Activated B cell treated with CpG ODN at 0.5 μM for 24 hours (primary cell): ENCODE measurements at regions not wholly inside any gene's neighbourhood (a gene's known extent, or its start where the extent isn't known, plus 50 kb on each side); places are given as distances from the start of the nearest gene placed in this dataset.

Experiments
- ATAC-seq: fragments of 200-7000 bp; cut with Tn5 transposase; one replicate; pipeline ENCODE4 v1.10.0; 2021; ENCODE audit warnings: low read depth, mild to moderate bottlenecking, moderate library complexity
- CTCF ChIA-PET: fragments of 350-600 bp; sonication (Branson Sonifier 250); formaldehyde crosslinking; loops from one replicate; lab custom pipeline; 2021; ENCODE audit warnings: antibody characterized with exemption; lab: Charles Lee
- POLR2A ChIA-PET: fragments of 350-600 bp; sonication (Branson Sonifier 250); formaldehyde crosslinking; loops from one replicate; lab custom pipeline; 2021; ENCODE audit warnings: antibody characterized with exemption; lab: Charles Lee
- DNase-seq: peaks from one replicate; pipeline ENCODE4 v3.0.0; 2022
- H3K27ac Mint-ChIP-seq: one replicate; pipeline ENCODE4 v1.8.0; 2020; ENCODE audit warnings: mixed read lengths
- H3K27me3 Mint-ChIP-seq: one replicate; pipeline ENCODE4 v1.8.0; 2021; ENCODE audit warnings: mixed read lengths
- H3K36me3 Mint-ChIP-seq: one replicate; pipeline ENCODE4 v1.8.0; 2021; ENCODE audit warnings: low read depth, mixed read lengths
- H3K4me1 Mint-ChIP-seq: one replicate; pipeline ENCODE4 v1.8.0; 2021; ENCODE audit warnings: mixed read lengths
- H3K4me3 Mint-ChIP-seq: one replicate; pipeline ENCODE4 v1.8.0; 2020; ENCODE audit warnings: mild to moderate bottlenecking, mixed read lengths
- H3K9me3 Mint-ChIP-seq: one replicate; pipeline ENCODE4 v1.8.0; 2020; ENCODE audit warnings: mixed read lengths
- intact Hi-C: fragments of 100-400 bp; cut with micrococcal nuclease; formaldehyde crosslinking; loops from one replicate; pipeline ENCODE4 v1.15.1; 2024
- TF ChIP-seq, protein P1 (sequence below): fragments of 200-600 bp; IDR thresholded peaks from one replicate; pipeline ENCODE4 v1.8.0; 2022; ENCODE audit warnings: antibody characterized with exemption, mild to moderate bottlenecking

DNA sequence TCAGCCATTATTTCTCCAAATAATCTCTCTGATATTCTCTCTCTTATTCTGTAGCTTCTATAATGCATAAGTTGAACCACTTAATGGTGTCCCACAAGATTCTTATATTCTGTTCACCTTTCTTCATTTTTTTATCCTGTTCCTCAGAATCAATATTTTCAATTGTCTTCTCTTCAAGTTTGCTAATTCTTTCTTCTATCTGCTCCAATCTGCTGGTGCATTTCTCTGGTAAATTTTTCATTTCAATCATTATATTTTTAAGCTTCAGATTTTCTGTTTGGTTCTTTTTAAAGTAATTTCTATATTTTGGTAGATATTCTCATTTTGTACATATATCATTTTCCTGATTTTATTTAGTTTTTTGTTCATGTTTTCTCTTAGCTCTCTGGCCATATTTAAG, 272.6 kb downstream of the ZEB1 start:
- no peak for ATAC-seq
- H3K36me3 Mint-ChIP-seq, result peaks cover 2% of the 10 kb centered on the region
- intact Hi-C loops, result no loop called here
- no peak overlapping the region for H3K4me3 Mint-ChIP-seq
- no peak overlapping the region for H3K27ac Mint-ChIP-seq
- H3K9me3 Mint-ChIP-seq, result peaks cover 13% of the 10 kb centered on the region
- H3K4me1 Mint-ChIP-seq, result peaks cover 7% of the 10 kb centered on the region
- TF ChIP-seq, protein P1, sequence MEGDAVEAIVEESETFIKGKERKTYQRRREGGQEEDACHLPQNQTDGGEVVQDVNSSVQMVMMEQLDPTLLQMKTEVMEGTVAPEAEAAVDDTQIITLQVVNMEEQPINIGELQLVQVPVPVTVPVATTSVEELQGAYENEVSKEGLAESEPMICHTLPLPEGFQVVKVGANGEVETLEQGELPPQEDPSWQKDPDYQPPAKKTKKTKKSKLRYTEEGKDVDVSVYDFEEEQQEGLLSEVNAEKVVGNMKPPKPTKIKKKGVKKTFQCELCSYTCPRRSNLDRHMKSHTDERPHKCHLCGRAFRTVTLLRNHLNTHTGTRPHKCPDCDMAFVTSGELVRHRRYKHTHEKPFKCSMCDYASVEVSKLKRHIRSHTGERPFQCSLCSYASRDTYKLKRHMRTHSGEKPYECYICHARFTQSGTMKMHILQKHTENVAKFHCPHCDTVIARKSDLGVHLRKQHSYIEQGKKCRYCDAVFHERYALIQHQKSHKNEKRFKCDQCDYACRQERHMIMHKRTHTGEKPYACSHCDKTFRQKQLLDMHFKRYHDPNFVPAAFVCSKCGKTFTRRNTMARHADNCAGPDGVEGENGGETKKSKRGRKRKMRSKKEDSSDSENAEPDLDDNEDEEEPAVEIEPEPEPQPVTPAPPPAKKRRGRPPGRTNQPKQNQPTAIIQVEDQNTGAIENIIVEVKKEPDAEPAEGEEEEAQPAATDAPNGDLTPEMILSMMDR, result no peak
- DNase-seq, result no peak
- POLR2A ChIA-PET, result no interaction called here
- H3K27me3 Mint-ChIP-seq, result peaks cover 32% of the 10 kb centered on the region
- CTCF ChIA-PET, result no interaction called here

GRCh38 chr10:31590023-31590800, 271.2 kb downstream of the ZEB1 start:
- Mint-ChIP-seq H3K36me3 (peaks cover 2% of the 10 kb centered on the region), H3K9me3 (peaks cover 13% of the 10 kb centered on the region), H3K27ac (no peak overlapping the region), H3K4me1 (peaks cover 7% of the 10 kb centered on the region), H3K4me3 (no peak overlapping the region), H3K27me3 (peaks cover 32% of the 10 kb centered on the region)
- ChIA-PET CTCF (no interaction called here), POLR2A (no interaction called here)
- DNase-seq (no peak), ATAC-seq (no peak)
- TF ChIP-seq, protein P1, result no peak
- intact Hi-C loops, result no loop called here

DNA sequence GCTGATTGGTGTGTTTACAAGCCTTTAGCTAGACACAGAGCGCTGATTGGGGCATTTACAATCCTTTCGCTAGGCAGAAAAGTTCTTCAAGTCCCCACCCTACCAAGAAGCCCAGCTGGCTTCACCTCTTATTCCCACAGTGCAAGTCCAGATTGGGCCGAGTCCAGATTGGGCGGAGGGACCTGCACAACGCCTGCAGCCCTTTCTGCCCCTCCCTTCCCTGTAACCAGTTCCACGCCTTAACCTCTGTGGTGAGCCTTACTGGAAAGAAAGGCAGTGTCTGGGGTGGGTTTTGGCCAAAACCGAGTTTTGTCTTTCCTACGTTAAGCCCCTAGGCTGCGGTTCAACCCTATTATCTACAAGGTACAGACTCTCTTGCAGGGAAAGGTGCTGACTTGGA, 268.7 kb downstream of the ZEB1 start:
- no peak overlapping the region for H3K4me3 Mint-ChIP-seq
- H3K27me3 Mint-ChIP-seq, result peaks cover 27% of the 10 kb centered on the region
- ChIA-PET POLR2A (no interaction called here), CTCF (no interaction called here)
- no peak overlapping the region for H3K27ac Mint-ChIP-seq
- no peak for ATAC-seq
- H3K36me3 Mint-ChIP-seq, result peaks cover 2% of the 10 kb centered on the region
- intact Hi-C loops, result no loop called here
- peaks cover 12% of the 10 kb centered on the region for H3K9me3 Mint-ChIP-seq
- TF ChIP-seq, protein P1, result no peak
- no peak for DNase-seq
- peaks cover 7% of the 10 kb centered on the region for H3K4me1 Mint-ChIP-seq

DNA sequence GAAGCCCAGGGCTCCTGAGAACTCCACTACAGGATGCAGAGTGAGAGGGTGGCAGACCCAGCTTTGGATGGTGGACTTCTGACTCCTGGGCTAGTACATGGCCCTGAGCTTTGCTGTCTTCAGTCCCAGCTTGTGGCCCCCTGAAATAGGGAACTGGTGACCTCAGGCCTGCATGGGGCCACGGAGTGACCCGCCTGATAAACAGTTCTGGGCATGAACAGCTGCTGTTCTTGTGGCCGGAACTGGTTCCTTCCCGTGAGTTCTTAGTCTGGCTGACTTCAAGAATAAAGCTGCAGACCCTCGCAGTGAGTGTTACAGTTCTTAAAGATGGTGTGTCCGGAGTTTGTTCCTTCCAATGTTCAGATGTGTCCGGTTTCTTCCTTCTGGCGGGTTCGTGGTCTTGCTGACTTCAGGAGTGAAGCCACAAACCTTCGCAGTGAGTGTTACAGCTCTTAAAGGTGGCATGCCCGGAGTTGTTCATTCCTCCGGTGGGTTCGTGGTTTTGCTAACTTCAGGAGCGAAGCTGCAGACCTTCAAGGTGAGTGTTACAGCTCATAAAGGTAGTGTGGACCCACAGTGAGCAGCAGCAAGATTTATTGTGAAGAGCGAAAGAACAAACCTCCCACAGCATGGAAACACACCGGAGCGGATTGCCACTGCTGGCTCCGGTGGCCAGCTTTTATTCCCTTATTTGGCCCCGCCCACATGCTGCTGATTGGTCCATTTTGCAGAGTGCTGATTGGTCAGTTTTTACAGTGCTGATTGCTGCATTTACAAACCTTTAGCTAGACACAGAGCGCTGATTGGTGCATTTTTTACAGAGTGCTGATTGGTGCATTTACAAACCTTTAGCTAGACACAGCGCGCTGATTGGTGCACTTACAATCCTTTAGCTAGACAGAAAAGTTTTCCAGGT, 268.0 kb downstream of the ZEB1 start:
- peaks cover 2% of the 10 kb centered on the region for H3K36me3 Mint-ChIP-seq
- TF ChIP-seq, protein P1, result no peak
- DNase-seq, result no peak
- ChIA-PET CTCF (no interaction called here), POLR2A (no interaction called here)
- ATAC-seq, result no peak
- no peak overlapping the region for H3K4me3 Mint-ChIP-seq
- H3K4me1 Mint-ChIP-seq, result peaks cover 11% of the 10 kb centered on the region
- intact Hi-C loops, result no loop called here
- peaks cover 7% of the 10 kb centered on the region for H3K9me3 Mint-ChIP-seq
- peaks cover 25% of the 10 kb centered on the region for H3K27me3 Mint-ChIP-seq
- H3K27ac Mint-ChIP-seq, result no peak overlapping the region

DNA sequence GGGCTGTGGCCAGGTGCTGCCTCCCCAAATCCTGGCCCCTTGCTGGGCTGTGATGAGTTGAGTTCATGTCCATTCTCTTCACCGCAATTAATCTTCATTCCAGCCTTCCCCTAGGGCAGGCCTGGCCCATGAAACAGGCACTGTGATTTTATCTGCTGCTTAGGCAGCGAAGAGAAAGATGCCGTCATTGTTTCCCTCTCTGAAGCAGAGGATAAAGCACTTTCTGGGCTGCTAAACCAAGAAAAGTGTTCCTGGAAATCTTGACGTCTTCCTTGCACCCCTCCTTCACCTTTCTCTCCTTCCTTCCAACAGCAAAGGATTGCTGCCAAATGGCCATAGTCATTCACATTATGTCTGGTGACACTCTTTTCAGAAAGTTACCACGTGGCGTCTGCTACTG, 265.9 kb downstream of the ZEB1 start:
- no peak for ATAC-seq
- TF ChIP-seq, protein P1, result no peak
- H3K9me3 Mint-ChIP-seq, result peaks cover 2% of the 10 kb centered on the region
- intact Hi-C loops, result no loop called here
- peaks cover 14% of the 10 kb centered on the region for H3K4me1 Mint-ChIP-seq
- no peaks in the 10 kb centered on the region for H3K36me3 Mint-ChIP-seq
- CTCF ChIA-PET, result no interaction called here
- no peak overlapping the region for H3K4me3 Mint-ChIP-seq
- DNase-seq, result no peak
- H3K27ac Mint-ChIP-seq, result no peak overlapping the region
- peaks cover 17% of the 10 kb centered on the region for H3K27me3 Mint-ChIP-seq
- POLR2A ChIA-PET, result no interaction called here
